ENCODE measurements at regions not wholly inside any gene's neighbourhood (a gene's known extent, or its start where the extent isn't known, plus 50 kb on each side); places are given as distances from the start of the nearest gene placed in this dataset.
"Not testable (repeated sequence)": the region's sequence is repeated elsewhere in the genome, so short reads cannot be mapped to it uniquely, and the experiment has no call there.

DNA sequence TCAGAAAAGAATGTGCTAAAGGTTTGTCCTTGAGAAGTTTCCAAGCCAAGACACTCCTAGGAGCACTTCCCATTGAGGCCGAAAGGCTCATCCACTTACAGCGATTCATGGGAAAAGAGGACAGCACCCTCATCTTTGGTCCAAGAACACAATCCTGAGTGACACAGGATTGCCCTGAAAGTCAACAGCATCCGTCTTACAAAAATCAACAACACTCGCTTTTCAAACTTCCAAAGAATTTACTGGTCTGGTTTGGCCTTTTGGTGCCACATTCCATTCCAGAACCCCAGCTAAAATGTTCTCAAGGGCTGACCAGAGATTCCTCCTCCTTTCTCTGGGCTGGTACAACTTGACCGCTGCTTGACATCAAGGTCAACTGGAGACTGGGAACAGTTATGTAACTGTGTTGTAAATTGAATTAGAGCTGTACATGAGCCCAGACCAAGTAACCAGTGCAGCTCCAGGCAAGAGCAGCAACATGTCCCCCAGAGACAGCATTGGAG, 415.8 kb upstream of the PIK3R1 start:
- Histone ChIP-seq H3K9me3 (replicated peaks in 1 of 11) (peaks cover 0 to 9% (median 5%) of the 10 kb centered on the region in 11 experiments; a peak in 8 of 22 replicates), H4K20me1 (no peaks in the 10 kb centered on the region), H3K4me2 (no peak overlapping the region), H3K27ac (no peak overlapping the region), H3K9ac (no peak overlapping the region), H3K27me3 (no peaks in the 10 kb centered on the region), H3K4me3 (no peak overlapping the region), H3K36me3 (no peaks in the 10 kb centered on the region), H3K4me1 (no peaks in the 10 kb centered on the region)
- no peak for TF ChIP-seq Cebpa-rat (IDR thresholded peaks at IDR 0.05)

DNA sequence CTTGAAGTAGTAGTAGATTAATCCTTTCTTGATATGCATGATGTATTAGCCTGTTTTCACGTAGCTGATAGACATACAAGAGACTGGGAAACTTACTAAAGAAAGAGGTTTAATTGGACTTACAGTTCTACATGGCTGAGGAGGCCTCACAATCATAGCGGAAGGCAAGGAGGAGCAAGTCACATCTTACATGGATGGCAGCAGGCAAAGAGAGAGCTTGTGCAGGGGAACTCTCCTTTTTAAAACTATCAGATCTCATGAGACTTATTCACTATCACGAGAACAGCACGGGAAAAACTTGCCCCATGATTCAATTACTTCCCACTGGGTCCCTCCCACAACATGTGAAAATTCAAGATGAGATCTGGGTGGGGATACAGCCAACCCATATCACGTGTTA, 417.1 kb upstream of the PIK3R1 start:
- not testable (repeated sequence) for H3K9me3 ChIP-seq (replicated peaks in 1 of 11); H3K4me1 ChIP-seq; H3K27me3 ChIP-seq; H3K4me2 ChIP-seq; H3K9ac ChIP-seq; H4K20me1 ChIP-seq; H3K36me3 ChIP-seq; H3K4me3 ChIP-seq; H3K27ac ChIP-seq

DNA sequence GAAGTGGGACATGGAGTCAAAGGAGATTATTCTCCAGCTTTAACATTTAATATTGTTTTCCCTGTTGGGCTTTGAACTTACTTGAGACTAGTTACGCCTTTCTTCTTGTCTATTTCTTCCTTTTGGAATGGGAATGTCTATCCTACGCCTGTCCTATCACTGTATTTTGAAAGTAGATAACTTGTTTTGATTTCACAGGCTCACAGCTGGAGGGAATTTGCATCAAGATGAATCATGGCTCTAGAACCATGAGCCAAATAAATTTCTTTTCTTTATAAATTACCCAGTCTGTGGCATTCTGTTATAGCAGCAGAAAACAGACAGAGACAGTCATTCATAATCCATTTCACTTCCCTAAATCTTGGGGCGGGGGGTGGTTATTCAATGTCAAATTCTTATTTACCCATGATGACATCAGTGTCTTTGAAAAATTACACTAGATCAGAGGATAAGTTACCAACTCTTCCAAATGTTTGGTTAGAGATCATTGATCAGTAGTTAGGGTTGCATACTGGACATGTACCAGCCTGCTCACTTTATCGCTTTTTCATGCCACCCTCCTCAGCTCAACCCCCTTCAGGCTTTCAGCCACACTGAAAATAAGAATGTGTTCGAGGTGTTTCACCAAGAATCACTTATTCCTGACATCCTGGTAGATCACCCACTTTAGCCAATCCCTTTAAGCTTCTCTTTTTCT, 419.6 kb upstream of the PIK3R1 start:
- no peak for TF ChIP-seq Cebpa-rat (IDR thresholded peaks at IDR 0.05)
- no peaks in the 10 kb centered on the region for H3K27me3 ChIP-seq
- H3K36me3 ChIP-seq = no peaks in the 10 kb centered on the region
- no peak overlapping the region for H3K27ac ChIP-seq
- no peaks in the 10 kb centered on the region for H3K4me1 ChIP-seq
- H3K4me3 ChIP-seq = no peak overlapping the region
- H3K9ac ChIP-seq = no peak overlapping the region
- H3K4me2 ChIP-seq = no peak overlapping the region
- no peaks in the 10 kb centered on the region for H4K20me1 ChIP-seq
- H3K9me3 ChIP-seq (replicated peaks in 1 of 11) = peaks cover 0 to 9% (median 5%) of the 10 kb centered on the region in 11 experiments; a peak in 8 of 22 replicates

DNA sequence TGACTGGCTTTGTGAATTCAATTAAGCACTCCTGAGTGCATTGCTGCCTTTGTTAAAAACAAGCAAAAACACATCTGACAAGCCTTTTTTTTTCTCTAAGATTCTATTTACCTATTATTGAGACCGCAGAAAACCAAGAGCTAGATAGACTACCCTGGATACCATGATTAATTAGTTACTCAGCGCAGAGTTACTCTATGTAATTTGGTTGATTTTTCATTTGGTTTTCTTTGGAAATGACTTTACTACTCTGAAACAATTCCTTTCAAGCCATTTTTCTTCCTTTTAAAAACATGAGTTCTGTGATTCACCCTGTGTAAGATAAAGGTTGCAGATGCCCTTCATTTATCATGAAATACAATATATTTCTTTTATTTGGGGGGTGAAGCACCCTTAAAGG, 421.6 kb upstream of the PIK3R1 start:
- H3K36me3 ChIP-seq = no peaks in the 10 kb centered on the region
- no peak overlapping the region for H3K4me3 ChIP-seq
- H3K27ac ChIP-seq = no peak overlapping the region
- H4K20me1 ChIP-seq = no peaks in the 10 kb centered on the region
- H3K9ac ChIP-seq = no peak overlapping the region
- H3K9me3 ChIP-seq (replicated peaks in 1 of 11) = peaks cover 0 to 9% (median 5%) of the 10 kb centered on the region in 11 experiments; a peak in 8 of 22 replicates
- no peaks in the 10 kb centered on the region for H3K27me3 ChIP-seq
- H3K4me1 ChIP-seq = no peaks in the 10 kb centered on the region
- no peak overlapping the region for H3K4me2 ChIP-seq
- TF ChIP-seq Cebpa-rat (IDR thresholded peaks at IDR 0.05) = no peak

DNA sequence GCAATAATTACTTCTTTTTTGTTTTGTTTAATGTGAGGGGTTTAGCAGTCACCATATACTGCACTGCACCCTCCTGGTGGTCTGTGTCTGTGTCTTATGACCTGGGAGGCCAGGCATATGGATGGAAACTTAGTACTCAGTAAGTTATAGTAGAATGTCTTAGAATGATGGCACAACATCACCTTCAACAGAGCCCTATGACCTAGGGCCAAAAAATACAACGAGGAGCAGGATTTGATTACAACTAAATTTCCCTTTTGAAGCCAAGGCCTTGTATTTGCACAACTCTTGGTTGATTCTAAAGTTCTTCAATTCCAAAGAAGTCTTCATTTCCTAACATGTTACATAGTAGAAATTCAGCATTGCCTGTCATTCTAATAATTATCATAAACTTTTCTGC, 422.1 kb upstream of the PIK3R1 start:
- Histone ChIP-seq H3K36me3 (no peaks in the 10 kb centered on the region), H3K9me3 (replicated peaks in 1 of 11) (peaks cover 0 to 4% (median 2%) of the 10 kb centered on the region in 11 experiments; a peak in 7 of 22 replicates), H3K27me3 (no peaks in the 10 kb centered on the region), H4K20me1 (no peaks in the 10 kb centered on the region), H3K4me3 (no peak overlapping the region), H3K4me2 (no peak overlapping the region), H3K4me1 (no peaks in the 10 kb centered on the region), H3K9ac (no peak overlapping the region), H3K27ac (no peak overlapping the region)
- TF ChIP-seq Cebpa-rat (IDR thresholded peaks at IDR 0.05) = no peak

DNA sequence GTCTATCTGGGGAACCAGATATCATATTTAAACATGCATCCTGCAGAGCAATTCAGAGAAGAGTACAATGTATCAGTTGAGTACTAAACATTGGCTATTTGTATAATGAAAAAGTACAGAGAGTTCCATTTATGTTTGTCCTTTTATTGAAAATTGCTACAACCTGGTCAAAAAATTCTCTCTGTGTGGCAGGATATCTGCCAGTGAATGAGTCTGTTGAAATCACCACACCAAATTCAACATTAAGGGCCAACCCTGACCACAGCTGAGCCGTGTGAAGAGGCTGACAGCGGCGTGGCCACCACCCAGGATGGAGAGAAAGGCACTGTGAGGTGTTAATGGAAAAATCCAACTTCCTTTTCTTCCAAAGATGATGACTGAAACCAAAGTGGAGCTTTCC, 422.7 kb upstream of the PIK3R1 start:
- no peaks in the 10 kb centered on the region for H4K20me1 ChIP-seq
- H3K4me2 ChIP-seq = no peak overlapping the region
- no peaks in the 10 kb centered on the region for H3K9me3 ChIP-seq (replicated peaks in 1 of 11)
- no peak for TF ChIP-seq Cebpa-rat (IDR thresholded peaks at IDR 0.05)
- no peak overlapping the region for H3K4me3 ChIP-seq
- H3K36me3 ChIP-seq = no peaks in the 10 kb centered on the region
- H3K9ac ChIP-seq = no peak overlapping the region
- no peaks in the 10 kb centered on the region for H3K27me3 ChIP-seq
- no peaks in the 10 kb centered on the region for H3K4me1 ChIP-seq
- H3K27ac ChIP-seq = no peak overlapping the region

DNA sequence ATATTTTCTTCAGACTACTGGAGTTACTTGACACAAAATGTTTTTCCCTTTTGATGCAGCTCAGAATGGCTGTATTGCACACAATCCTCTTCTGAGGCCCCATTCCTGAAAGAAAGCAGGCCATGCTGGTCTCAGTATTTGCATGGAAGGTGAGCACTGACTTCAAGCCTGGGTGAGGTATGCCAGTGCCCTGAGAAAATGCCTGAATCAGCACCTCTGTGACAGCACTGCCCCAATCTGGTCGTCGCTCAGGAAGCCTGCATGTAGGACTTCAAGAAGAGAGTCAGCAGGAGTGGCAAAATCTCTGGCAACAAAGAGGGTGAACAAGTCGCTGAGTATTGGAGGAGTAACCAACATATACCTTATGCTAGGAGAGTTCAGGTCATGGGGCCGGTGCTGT, 425.2 kb upstream of the PIK3R1 start:
- no peaks in the 10 kb centered on the region for H3K9me3 ChIP-seq (replicated peaks in 1 of 11)
- no peaks in the 10 kb centered on the region for H4K20me1 ChIP-seq
- H3K4me3 ChIP-seq = no peak overlapping the region
- no peak overlapping the region for H3K9ac ChIP-seq
- H3K4me2 ChIP-seq = no peak overlapping the region
- TF ChIP-seq Cebpa-rat (IDR thresholded peaks at IDR 0.05) = no peak
- H3K4me1 ChIP-seq = no peaks in the 10 kb centered on the region
- no peaks in the 10 kb centered on the region for H3K27me3 ChIP-seq
- no peaks in the 10 kb centered on the region for H3K36me3 ChIP-seq
- H3K27ac ChIP-seq = no peak overlapping the region

DNA sequence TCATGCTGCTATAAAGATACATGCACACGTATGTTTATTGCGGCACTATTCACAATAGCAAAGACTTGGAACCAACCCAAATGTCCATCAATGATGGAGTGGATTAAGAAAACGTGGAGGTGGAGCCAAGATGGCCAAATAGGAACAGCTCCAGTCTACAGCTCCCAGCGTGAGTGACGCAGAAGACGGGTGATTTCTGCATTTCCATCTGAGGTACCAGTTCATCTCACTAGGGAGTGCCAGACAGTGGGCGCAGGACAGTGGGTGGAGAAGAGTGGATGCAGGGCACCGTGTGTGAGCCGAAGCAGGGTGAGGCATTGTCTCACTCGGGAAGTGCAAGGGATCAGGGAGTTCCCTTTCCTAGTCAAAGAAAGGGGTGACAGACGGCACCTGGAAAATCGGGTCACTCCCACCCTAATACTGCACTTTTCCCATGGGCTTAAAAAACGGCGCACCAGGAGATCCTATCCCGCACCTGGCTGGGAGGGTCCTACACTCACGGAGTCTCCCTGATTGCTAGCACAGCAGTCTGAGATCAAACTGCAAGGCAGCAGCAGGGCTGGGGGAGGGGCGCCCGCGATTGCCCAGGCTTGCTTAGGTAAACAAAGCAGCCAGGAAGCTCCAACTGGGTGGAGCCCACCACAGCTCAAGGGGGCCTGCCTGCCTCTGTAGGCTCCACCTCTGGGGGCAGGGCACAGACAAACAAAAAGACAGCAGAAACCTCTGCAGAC, 435.5 kb upstream of the PIK3R1 start:
- not testable (repeated sequence) for H3K9me3 ChIP-seq (replicated peaks in 1 of 11); H3K9ac ChIP-seq; H3K27me3 ChIP-seq; H3K4me1 ChIP-seq; H3K4me3 ChIP-seq; H3K36me3 ChIP-seq; H3K4me2 ChIP-seq; H3K27ac ChIP-seq; H4K20me1 ChIP-seq

DNA sequence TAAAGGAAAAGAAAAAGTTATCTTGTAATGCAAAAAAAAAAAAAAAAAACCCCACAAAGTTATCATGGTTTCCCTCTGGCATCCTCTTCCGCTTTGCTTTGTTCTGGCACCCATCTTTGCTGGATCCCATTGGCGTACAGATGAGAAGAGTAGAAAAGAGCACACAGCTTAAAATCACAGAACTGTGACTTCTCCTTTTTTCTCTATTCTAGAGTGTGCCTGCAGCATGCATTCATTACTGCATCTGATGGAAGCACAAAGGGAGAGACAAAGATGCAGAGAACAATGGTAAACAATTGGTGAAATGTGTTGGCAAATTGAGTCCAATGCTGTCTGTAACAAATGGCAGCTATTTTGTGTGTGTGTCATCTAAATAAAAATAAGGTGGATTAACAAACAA, 440.8 kb upstream of the PIK3R1 start:
- peaks cover 0 to 22% (median 6%) of the 10 kb centered on the region in 10 experiments; a peak in 10 of 20 replicates for H3K4me1 ChIP-seq
- H3K4me3 ChIP-seq = no peak overlapping the region
- H3K9me3 ChIP-seq (replicated peaks in 1 of 11) = peaks cover 0 to 6% (median 0%) of the 10 kb centered on the region in 11 experiments; a peak in 3 of 22 replicates
- no peak overlapping the region for H3K9ac ChIP-seq
- TF ChIP-seq Cebpa-rat (IDR thresholded peaks at IDR 0.05) = no peak
- no peak overlapping the region for H3K27ac ChIP-seq
- H3K36me3 ChIP-seq = no peaks in the 10 kb centered on the region
- no peaks in the 10 kb centered on the region for H3K27me3 ChIP-seq
- no peaks in the 10 kb centered on the region for H4K20me1 ChIP-seq
- H3K4me2 ChIP-seq = no peak overlapping the region

DNA sequence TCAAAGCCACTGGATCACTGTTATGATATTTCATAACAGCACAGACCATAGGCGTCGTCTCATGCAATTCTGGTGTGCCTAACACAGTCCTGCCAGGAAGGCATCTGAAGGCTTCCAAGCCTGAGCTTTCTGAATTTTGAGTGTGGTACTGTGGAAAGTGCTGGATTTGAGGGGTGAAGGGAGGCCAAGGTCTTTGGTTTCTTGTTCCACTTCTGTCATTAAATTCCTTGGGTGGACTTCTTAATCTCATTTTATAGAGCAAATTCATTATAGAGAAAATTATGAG, 441.3 kb upstream of the PIK3R1 start:
- Histone ChIP-seq H3K27me3 (no peaks in the 10 kb centered on the region), H4K20me1 (no peaks in the 10 kb centered on the region), H3K36me3 (no peaks in the 10 kb centered on the region), H3K9ac (no peak overlapping the region), H3K4me1 (peaks cover 0 to 24% (median 6%) of the 10 kb centered on the region in 10 experiments; a peak in 10 of 20 replicates), H3K4me2 (no peak overlapping the region), H3K27ac (no peak overlapping the region), H3K9me3 (replicated peaks in 1 of 11) (peaks cover 0 to 6% (median 0%) of the 10 kb centered on the region in 11 experiments; a peak in 3 of 22 replicates), H3K4me3 (no peak overlapping the region)
- no peak for TF ChIP-seq Cebpa-rat (IDR thresholded peaks at IDR 0.05)

Measured in BLaER1 treated with 17β-estradiol and CSF1 and Interleukin-3, amounts not matched to agents 10 nM and 100 nM (cell line).